ENCODE measurements at regions not wholly inside any gene's neighbourhood (a gene's known extent, or its start where the extent isn't known, plus 50 kb on each side); places are given as distances from the start of the nearest gene placed in this dataset.

DNA sequence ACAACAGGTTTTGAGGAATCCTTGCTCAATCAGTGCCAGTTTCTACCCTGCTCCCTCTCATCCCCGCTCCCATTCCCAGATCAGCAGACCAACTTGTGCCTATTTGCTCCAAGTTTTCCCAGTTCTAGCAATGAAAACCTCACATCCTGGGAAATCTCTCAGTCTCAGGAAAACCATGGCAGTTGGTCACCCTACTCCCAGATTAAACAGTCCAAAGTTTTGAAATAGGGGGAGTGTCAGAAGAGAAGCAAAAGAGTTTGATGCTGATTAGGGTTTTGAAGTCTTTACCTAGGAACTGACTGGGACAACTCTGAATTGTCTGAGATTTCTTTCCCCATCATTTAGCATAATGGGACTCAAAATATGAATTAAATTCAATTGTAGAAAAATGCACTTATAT is 95.8 kb upstream of the ARID2 start (continued):
- TF ChIP-seq, protein P1, sequence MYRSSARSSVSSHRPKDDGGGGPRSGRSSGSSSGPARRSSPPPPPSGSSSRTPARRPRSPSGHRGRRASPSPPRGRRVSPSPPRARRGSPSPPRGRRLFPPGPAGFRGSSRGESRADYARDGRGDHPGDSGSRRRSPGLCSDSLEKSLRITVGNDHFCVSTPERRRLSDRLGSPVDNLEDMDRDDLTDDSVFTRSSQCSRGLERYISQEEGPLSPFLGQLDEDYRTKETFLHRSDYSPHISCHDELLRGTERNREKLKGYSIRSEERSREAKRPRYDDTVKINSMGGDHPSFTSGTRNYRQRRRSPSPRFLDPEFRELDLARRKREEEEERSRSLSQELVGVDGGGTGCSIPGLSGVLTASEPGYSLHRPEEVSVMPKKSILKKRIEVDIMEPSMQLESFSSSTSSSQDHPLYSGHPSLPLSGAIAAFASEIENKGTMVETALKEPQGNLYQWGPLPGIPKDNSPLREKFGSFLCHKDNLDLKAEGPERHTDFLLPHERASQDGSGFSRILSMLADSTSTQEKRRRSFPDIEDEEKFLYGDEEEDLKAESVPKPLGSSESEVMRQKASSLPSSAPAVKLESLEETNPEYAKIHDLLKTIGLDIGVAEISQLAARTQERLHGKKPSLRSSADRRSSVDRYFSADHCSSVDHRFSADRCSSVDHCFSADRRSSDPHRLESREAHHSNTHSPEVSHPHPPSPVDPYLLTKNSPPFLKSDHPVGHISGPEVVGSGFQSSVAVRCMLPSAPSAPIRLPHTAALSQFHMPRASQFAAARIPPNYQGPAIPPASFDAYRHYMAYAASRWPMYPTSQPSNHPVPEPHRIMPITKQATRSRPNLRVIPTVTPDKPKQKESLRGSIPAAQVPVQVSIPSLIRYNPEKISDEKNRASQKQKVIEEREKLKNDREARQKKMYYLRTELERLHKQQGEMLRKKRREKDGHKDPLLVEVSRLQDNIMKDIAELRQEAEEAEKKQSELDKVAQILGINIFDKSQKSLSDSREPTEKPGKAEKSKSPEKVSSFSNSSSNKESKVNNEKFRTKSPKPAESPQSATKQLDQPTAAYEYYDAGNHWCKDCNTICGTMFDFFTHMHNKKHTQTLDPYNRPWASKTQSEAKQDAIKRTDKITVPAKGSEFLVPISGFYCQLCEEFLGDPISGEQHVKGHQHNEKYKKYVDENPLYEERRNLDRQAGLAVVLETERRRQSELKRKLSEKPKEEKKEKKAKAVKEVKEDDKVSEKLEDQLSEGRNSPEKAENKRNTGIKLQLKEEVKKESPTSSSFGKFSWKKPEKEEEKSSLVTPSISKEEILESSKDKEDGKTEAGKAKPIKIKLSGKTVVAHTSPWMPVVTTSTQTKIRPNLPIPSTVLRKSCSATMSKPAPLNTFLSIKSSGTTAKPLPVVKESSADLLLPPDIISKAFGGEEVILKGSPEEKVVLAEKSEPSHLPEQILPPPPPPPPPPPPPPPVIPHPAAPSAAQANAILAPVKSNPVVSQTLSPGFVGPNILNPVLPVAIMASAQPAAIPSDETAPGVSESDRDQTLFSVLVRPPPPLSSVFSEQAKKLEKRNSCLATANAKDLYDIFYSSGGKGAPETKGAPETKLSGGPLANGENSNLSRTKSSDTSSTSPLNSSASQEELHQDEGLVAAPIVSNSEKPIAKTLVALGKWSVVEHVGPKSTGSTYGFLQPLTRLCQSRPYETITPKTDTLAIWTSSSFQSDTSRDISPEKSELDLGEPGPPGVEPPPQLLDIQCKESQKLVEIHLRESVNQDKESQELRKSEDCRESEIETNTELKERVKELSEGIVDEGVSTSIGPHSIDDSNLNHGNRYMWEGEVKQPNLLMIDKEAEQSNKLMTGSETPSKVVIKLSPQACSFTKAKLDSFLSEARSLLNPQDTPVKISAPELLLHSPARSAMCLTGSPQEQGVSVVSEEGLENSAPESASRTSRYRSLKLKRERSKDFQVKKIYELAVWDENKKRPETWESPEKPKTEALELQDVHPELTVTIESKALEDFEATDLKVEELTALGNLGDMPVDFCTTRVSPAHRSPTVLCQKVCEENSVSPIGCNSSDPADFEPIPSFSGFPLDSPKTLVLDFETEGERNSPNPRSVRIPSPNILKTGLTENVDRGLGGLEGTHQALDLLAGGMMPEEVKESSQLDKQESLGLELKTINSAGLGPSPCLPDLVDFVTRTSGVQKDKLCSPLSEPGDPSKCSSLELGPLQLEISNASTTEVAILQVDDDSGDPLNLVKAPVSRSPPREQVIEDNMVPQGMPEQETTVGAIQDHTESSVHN (IDR thresholded peaks at IDR 0.05; ENCODE audit: borderline replicate concordance in 1 of 2, low read depth in 1 of 2), result no peak

Measured in K562 (cell line).